Right renal cortex interstitium (tissue), 3 donors: ENCODE measurements at regions not wholly inside any gene's neighbourhood (a gene's known extent, or its start where the extent isn't known, plus 50 kb on each side); places are given as distances from the start of the nearest gene placed in this dataset.

ENCODE experiments used
- DNase-seq, 3 donors: peaks; one replicate each; pipeline ENCODE4 v3.0.0-alpha.2; 2013; ENCODE audit warnings: low read depth in 3 of 3, low spot score in 2 of 3

- DNase-seq, result no peak
Measured at GRCh38 chr4:182063651-182064050, 179.6 kb upstream of the TENM3 start.

DNA sequence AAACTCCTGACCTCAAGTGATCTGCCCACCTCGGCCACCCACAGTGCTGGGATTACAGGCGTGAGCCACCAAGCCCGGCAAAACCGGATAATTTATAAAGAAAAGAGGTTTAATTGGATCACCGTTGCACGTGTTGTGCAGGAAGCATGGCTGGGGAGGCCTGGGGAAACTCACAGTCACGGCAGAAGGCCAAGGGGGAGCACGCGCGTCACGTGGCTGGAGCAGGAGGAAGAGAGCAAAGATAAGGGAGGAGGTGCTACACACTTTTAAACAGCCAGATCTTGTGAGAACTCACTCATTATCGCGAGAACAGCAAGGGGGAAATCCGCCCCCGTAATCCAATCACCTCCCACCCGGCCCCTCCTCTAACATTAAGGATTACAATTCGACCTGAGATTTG lies 177.9 kb upstream of the TENM3 start:
- DNase-seq, result no peak

GRCh38 chr4:182066037-182066436 lies 177.2 kb upstream of the TENM3 start:
- DNase-seq, result no peak

GRCh38 chr4:182067828-182068227 lies 175.4 kb upstream of the TENM3 start:
- DNase-seq, result no peak

DNA sequence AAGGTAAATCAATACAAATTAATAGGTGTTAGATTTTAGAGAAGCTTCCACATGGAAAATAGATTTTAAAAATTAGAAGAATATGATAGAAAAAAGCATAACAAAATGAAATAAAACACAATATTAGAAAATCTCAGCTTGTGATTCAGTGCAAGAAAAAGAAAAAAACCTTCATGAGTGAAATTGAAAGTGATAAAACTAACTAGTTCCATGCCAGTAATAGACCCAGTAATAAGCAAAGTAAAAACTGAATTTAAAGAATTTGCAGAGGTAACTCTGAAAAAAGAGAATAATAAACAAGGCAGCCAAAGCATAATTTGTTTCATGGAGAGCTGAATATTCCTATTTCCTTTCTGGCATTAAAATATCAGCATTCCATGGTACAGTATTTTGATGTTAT lies 174.3 kb upstream of the TENM3 start:
- DNase-seq, result no peak

DNA sequence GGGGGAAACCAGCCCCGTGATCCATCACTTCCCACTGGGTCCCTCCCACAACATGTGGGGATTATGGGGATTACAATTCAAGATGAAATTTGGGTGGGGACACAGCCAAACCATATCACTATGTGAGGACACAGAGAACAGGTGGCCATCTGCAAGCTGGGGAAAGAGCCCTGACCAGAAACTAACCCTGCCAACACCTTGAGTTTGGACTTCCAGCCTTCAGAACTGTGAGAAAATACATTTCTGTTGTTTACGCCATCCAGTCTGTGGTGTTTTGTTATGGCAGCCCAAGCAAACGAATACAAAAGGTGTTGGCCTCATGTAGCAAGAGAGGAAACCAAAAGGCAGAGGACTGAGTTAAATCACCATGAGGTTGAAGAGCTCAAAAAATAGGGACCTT lies 169.9 kb upstream of the TENM3 start:
- DNase-seq, result no peak

DNA sequence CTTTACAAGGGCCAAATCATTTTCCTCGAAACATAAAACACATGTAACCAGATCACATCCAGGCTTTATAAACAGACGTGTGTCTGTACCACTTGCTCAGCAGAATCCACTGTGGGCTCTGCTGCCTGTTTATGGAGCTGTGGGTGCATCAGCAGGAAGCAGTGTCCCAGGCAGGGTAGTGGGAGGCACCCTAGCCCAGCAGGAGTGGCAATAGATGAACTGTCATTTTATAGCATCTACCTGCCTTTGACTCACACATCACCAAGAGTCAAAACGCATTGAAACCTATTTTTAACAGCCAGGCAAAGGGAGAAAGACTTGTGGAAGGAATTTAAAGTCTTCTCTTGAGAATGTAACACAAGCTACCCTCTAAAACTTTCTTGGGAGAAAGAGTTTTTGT lies 169.1 kb upstream of the TENM3 start:
- DNase-seq, result no peak

DNA sequence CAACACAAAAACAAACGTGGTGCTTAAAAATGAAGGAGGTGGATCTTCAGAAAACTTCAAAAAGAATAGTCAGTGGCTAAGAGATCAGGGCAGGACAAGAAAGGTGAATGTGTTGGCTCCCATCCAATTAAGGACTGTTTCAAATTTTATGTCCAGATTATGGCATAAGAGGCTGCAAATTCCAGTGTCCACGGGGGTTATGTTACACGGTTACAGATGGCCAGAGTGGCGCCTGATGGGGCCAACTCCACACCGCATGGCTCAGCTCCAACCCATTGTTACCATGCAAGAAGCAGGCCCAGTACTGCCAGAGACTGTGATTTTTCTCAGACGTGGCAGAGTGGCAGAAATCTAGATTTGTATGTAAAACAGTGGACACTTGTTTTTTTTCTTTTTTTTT lies 168.4 kb upstream of the TENM3 start:
- DNase-seq, result no peak

- no peak for DNase-seq
Measured at GRCh38 chr4:182082910-182083309, 160.3 kb upstream of the TENM3 start.

DNA sequence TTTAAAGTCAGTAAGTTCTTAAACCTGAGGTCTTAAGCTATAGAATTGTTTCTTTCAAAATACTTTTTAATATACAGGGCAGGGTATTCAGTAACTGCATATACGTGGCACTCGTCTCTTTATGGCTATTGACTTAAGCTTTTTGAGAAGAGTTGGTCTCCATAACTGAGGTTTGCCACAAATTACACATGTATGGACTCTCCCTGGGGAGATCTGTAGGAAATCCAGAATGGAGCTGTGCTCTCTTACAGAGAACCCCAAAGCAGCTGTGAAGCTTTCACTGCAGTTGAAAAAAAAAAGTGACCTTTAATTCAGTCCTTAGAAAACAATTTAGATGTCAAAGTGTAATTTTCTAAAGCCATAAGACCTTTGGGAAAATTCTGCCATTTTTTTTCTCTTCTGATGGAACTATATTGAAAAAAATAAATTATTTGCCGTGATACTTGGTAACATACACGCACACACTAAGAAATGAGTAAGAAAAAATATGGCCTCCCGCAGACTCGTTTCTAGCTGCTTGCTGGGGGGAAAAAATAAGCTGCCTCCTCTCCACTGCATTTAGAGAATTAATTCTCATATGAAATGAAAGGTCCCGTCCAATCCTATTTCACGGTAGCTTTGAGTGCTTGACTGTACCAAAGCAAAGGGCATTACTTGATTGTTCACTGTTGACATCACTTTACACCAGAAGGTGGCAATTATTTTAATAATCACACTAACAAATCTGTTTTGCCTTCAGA lies 159.4 kb upstream of the TENM3 start:
- DNase-seq, result no peak

DNA sequence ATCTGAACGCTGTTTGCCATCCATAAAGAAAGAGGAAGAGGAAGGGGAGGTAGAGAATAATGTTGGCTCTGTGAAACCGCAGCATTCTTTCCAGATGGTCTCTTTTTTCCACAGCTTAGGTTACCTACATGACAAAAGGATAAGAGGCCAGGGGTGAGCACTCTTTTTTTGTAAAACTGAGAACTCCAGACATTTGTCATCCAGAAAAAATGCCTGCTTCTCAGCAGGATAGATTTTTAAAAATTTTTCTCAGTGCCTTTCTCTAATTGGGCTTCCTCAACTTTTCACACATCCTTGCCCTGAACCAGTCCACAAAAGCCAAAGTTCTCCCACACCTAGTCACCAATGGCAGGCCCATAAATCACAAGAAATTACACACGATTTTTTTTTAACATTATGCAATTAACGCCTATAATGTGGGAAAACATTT lies 158.1 kb upstream of the TENM3 start:
- no peak for DNase-seq

DNA sequence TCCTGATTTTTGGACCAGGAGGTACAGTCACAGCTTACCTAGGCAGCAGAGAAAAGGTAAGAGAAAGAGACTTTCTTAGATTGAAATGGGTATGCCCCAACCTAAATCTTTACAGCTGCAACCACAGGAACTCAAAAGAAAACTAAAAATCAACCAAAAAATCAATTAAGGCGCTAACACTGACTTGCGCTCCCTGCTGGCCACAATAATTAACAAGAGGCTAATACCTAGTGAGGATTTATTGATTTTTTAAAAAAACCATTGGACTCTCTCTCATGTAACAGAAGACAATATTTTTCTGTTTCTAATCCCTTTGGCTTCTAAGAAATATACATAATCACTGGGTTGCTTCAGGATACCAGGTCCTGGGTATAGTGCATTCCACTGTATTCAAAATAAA lies 153.9 kb upstream of the TENM3 start:
- no peak for DNase-seq

DNA sequence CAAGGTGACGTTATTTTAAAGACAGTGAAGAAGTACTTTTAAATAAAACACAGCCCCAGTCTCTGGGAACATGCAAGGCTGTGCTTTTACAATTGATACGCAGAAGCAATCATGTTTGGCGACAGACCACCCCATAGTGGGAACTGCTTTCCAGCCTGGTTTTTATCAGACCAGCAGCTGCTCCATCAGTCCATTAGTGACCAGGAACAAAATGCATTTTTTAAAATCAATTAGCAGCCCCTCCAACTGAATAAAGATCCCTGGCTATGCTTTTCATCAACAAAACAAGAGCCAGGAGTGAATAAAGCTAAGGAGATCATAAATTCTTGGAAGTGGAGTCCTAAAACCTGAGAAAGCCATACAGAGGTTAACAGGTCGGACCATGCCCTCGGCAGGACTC lies 153.0 kb upstream of the TENM3 start:
- DNase-seq, result no peak

- DNase-seq, result no peak
Measured at GRCh38 chr4:182091128-182091527, 152.1 kb upstream of the TENM3 start.

DNA sequence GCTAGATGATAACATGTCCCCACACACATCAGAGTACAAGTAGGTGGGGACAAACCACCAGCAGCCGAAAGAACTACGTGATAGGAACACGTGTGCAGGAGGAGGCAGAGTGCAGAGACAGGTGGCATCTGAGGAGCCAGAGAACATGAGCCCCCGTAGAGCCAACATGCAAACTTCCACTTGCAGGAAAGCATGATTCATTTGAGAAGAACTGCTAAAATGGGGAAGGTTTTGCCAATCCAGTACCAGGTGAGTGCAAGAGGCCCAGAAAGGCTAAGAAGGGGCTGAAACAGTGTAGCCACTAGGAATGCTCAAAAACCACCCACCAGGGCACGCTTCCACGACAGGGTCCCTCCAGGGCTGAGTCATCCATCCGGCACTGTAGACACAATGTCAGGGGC lies 149.8 kb upstream of the TENM3 start:
- DNase-seq, result no peak

- no peak for DNase-seq
Measured at GRCh38 chr4:182093935-182094334, 149.3 kb upstream of the TENM3 start.

GRCh38 chr4:182101618-182102017 lies 141.6 kb upstream of the TENM3 start:
- no peak for DNase-seq

DNA sequence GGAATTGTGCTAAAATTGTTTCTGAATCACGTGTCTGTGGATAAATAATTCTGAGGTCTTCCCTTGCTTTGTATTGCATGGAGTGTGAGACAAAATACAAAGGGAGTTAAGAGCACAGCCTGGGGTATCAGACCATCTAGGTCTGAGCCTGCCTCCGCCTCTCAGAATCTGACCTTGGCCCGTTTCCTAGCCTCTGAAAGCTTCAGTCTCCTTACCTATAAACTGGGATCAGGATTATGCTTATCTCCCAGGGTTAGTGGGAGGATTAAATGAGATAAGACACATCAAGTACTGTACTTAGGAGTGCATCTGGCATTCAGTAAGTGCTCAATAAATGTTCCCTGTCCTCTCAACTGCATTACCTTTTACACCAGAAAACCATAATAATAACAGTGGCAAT lies 140.6 kb upstream of the TENM3 start:
- DNase-seq, result no peak

DNA sequence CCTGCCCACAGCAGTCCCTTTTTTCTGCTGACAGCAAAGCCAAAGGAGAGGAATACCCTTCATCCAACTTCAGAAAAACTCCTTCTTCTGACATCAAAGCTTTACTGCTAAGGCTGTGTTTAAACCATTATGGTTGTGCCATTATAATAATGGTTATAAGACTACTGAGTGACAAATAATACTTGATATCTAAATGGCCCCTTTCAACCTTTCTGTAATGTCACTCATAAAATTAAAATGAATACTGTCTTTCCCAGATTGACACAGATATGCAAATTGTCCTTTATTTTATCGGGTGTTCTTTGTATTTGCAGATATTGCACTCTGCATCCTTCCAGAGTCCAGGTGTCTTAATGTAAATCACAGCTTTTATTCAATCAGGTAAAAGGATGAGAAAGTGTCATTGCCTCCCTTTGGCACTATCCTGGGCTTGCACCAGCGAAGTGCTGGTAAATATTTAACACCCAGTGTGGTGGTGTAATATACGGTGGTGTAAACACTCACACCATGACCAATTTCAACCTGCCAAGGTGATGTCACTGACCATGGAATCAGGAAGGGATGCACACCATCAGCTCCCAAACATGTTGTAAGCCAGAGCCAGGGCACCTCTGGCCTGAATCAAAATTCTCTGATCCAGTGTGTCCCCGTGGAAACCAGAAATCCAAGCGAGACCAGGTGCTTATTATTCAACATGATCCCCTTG lies 139.4 kb upstream of the TENM3 start:
- DNase-seq, result no peak

- no peak for DNase-seq
Measured at GRCh38 chr4:182105416-182105815, 137.8 kb upstream of the TENM3 start.

DNA sequence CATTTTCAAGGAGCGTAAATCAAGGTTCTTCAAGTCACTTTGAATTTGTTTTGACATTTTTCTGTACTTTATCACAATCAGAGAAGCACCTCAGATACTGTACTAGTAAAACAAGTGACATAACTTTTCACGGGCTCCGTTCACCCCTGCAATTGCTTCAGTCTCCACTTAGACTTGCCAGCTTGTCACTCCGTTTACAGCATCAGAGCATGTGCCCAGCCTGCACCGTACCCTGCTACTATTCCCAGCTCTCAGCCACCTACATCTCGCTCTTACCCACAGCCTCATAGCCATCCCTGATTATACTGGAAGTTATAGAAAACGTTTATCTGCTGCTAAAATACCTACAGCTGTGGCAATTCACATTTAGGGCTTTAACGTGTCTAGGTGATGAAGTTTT lies 135.3 kb upstream of the TENM3 start:
- DNase-seq, result no peak

- DNase-seq, result no peak
Measured at GRCh38 chr4:182111586-182111985, 131.6 kb upstream of the TENM3 start.

- no peak for DNase-seq
Measured at GRCh38 chr4:182113779-182114178, 129.4 kb upstream of the TENM3 start.
